PFSK-1 (cell line): ENCODE measurements at regions not wholly inside any gene's neighbourhood (a gene's known extent, or its start where the extent isn't known, plus 50 kb on each side); places are given as distances from the start of the nearest gene placed in this dataset.

ENCODE experiments used
- FOXP2 ChIP-seq: optimal IDR thresholded peaks from 2 replicates; pipeline ENCODE3; 2011; ENCODE audit warnings: borderline replicate concordance, control low read depth, inconsistent platforms; ENCODE audit not compliant: insufficient read depth; ENCODE audit errors: extremely low read length, extremely low read depth
- POLR2AphosphoS5 ChIP-seq: IDR thresholded peaks from 2 replicates; pipeline ENCODE4 v1.6.1; 2012; ENCODE audit warnings: low read depth, mild to moderate bottlenecking, control low read depth, low read length, moderate library complexity
- REST ChIP-seq, 2 experiments: IDR thresholded peaks; 2 replicates each; pipeline versions ENCODE4 v1.6.1 to v1.8.0; 2011 to 2012; ENCODE audit warnings: low read depth in 2 of 2, low read length in 2 of 2, control low read depth in 1 of 2, inconsistent platforms in 1 of 2, mild to moderate bottlenecking in 1 of 2, moderate library complexity in 1 of 2; ENCODE audit not compliant: insufficient read depth in 1 of 2
- SIN3A ChIP-seq: IDR thresholded peaks from 2 replicates; pipeline ENCODE4 v1.6.1; 2012; ENCODE audit warnings: mild to moderate bottlenecking, low read length, moderate library complexity, borderline replicate concordance; ENCODE audit not compliant: insufficient read depth
- TAF1 ChIP-seq: IDR thresholded peaks from 2 replicates; pipeline ENCODE4 v1.6.1; 2012; ENCODE audit warnings: low read length, control low read depth, borderline replicate concordance; ENCODE audit not compliant: insufficient read depth

DNA sequence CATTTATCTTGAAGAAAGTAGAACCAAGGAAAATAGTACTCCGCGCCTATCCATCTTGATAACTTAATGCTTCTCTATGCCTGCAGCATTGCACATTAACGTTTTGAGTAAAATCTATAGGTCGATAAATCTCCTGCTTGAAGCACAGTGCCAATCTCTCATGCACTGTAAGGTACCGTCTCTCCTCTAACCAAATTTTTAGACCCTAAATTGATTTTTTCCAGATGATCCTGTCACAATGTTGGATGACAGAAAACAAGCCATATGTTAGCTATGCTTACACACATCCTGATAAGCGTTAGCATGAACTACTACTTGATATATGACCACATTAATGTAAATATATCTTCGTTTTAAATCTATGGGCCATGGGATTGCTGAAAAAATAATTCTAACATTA lies 723.8 kb upstream of the CDH6 start:
- TF ChIP-seq POLR2AphosphoS5 (no peak), TAF1 (no peak), REST (IDR thresholded peaks at IDR 0.05; ENCODE audit: insufficient read depth in 1 of 2, low read depth in 2 of 2, low read length in 2 of 2) (no peak), FOXP2 (no peak), SIN3A (no peak)
